K562 (cell line): ENCODE measurements at regions not wholly inside any gene's neighbourhood (a gene's known extent, or its start where the extent isn't known, plus 50 kb on each side); places are given as distances from the start of the nearest gene placed in this dataset.

ENCODE experiments used
- ARHGAP35 ChIP-seq: fragments of 450-650 bp; IDR thresholded peaks from 2 replicates; pipeline ENCODE4 v1.6.1; 2018; ENCODE audit not compliant: partially characterized antibody
- E2F5 ChIP-seq: sonication (generic); formaldehyde crosslinking; IDR thresholded peaks from 2 replicates; pipeline ENCODE4 v1.8.0; 2022; ENCODE audit warnings: mild to moderate bottlenecking, missing genetic modification reagents
- GATAD2B ChIP-seq: fragments of 450-650 bp; IDR thresholded peaks from 2 replicates; pipeline ENCODE4 v1.6.1; 2017; ENCODE audit warnings: mild to moderate bottlenecking, borderline replicate concordance
- NR2C2 ChIP-seq, 2 experiments: fragments of 200-800 bp in 1 of 2; sonication (Bioruptor generic) in 1 of 2; sonication (generic) in 1 of 2; formaldehyde crosslinking in 1 of 2; IDR thresholded peaks; 2 replicates each; pipeline versions ENCODE4 v1.6.1 to v1.8.0; 2016 to 2022; ENCODE audit warnings: mild to moderate bottlenecking in 1 of 2, missing compliant biosample characterization in 1 of 2, missing genetic modification characterization in 1 of 2, missing genetic modification reagents in 1 of 2
- PHB ChIP-seq: fragments of 250-450 bp; sonication (Bioruptor Pico); IDR thresholded peaks from 2 replicates; pipeline ENCODE4 v1.5.0; 2021
- POLR2B ChIP-seq: fragments of 450-650 bp; IDR thresholded peaks from 2 replicates; pipeline ENCODE4 v1.6.1; 2018; ENCODE audit warnings: low read depth; ENCODE audit not compliant: partially characterized antibody
- POLR3G ChIP-seq: IDR thresholded peaks from 2 replicates; pipeline ENCODE4 v1.6.1; 2011; ENCODE audit not compliant: insufficient read length, insufficient replicate concordance; ENCODE audit errors: extremely low read depth
- SFPQ ChIP-seq: fragments of 200-400 bp; formaldehyde crosslinking; IDR thresholded peaks from 2 replicates; pipeline ENCODE4 v1.6.1; 2017; ENCODE audit warnings: mild to moderate bottlenecking, low read depth, low read length, moderate library complexity
- THAP12 ChIP-seq: fragments of 250-450 bp; sonication (Bioruptor Pico); IDR thresholded peaks from 2 replicates; pipeline ENCODE4 v1.9.0; 2021; ENCODE audit warnings: mild to moderate bottlenecking, inconsistent platforms
- TRIM28 ChIP-seq: fragments of 450-650 bp; IDR thresholded peaks from 2 replicates; pipeline ENCODE4 v1.6.1; 2017
- ZNF253 ChIP-seq: fragments of 250-450 bp; sonication (Bioruptor Pico); conservative IDR thresholded peaks from 2 replicates; pipeline ENCODE4 v1.6.1; 2021; ENCODE audit warnings: mild to moderate bottlenecking
- ZNF282 ChIP-seq: sonication (generic); formaldehyde crosslinking; IDR thresholded peaks from 2 replicates; pipeline ENCODE4 v1.8.1; 2023; ENCODE audit warnings: missing genetic modification reagents
- ZNF699 ChIP-seq: fragments of 250-450 bp; sonication (Bioruptor Pico); IDR thresholded peaks from 2 replicates; pipeline ENCODE4 v1.8.0; 2021; ENCODE audit warnings: mild to moderate bottlenecking, moderate library complexity; ENCODE audit not compliant: insufficient replicate concordance

- TF ChIP-seq THAP12 (CRISPR knock-in tag) (no peak), POLR2B (no peak), E2F5 (CRISPR knock-in tag) (no peak), SFPQ (no peak), GATAD2B (no peak), POLR3G (no peak), NR2C2 (CRISPR knock-in tag; IDR thresholded peaks at IDR 0.05) (no peak), NR2C2 (tag; IDR thresholded peaks at IDR 0.05) (peak; percentile 84), ZNF253 (no peak), ZNF282 (no peak), ARHGAP35 (no peak), PHB (CRISPR knock-in tag) (no peak), TRIM28 (no peak), ZNF699 (CRISPR knock-in tag) (no peak)
These were observed 400.2 kb upstream of the TBL1XR1 start (continued) for GRCh38 chr3:177597311-177598096.
